ENCODE measurements at regions not wholly inside any gene's neighbourhood (a gene's known extent, or its start where the extent isn't known, plus 50 kb on each side); places are given as distances from the start of the nearest gene placed in this dataset.

- Histone ChIP-seq H3K4me3 (ENCODE audit: low read length) (no peak overlapping the region), H3K4me1 (ENCODE audit: insufficient read depth, low read length) (peaks cover 21% of the 10 kb centered on the region), H3K9me3 (ENCODE audit: low read length) (peaks cover 5% of the 10 kb centered on the region), H2AFZ (ENCODE audit: low read depth, low read length) (no peak overlapping the region), H3K36me3 (ENCODE audit: insufficient read depth, low read length) (no peaks in the 10 kb centered on the region), H3K27me3 (ENCODE audit: insufficient read depth, low read length) (no peaks in the 10 kb centered on the region)
Observed at GRCh38 chr13:72453161-72453560, 274.3 kb downstream of the MZT1 start.

GRCh38 chr13:72448082-72448481 is 279.3 kb downstream of the MZT1 start:
- Histone ChIP-seq H3K4me3 (ENCODE audit: low read length) (no peak overlapping the region), H3K36me3 (ENCODE audit: insufficient read depth, low read length) (no peaks in the 10 kb centered on the region), H3K4me1 (ENCODE audit: insufficient read depth, low read length) (no peaks in the 10 kb centered on the region), H3K27me3 (ENCODE audit: insufficient read depth, low read length) (no peaks in the 10 kb centered on the region), H2AFZ (ENCODE audit: low read depth, low read length) (no peak overlapping the region), H3K9me3 (ENCODE audit: low read length) (peaks cover 8% of the 10 kb centered on the region)

- no peak overlapping the region for H2AFZ ChIP-seq (ENCODE audit: low read depth, low read length)
- H3K36me3 ChIP-seq (ENCODE audit: insufficient read depth, low read length) = no peaks in the 10 kb centered on the region
- no peak overlapping the region for H3K4me3 ChIP-seq (ENCODE audit: low read length)
- H3K9me3 ChIP-seq (ENCODE audit: low read length) = peaks cover 8% of the 10 kb centered on the region
- no peaks in the 10 kb centered on the region for H3K27me3 ChIP-seq (ENCODE audit: insufficient read depth, low read length)
- no peaks in the 10 kb centered on the region for H3K4me1 ChIP-seq (ENCODE audit: insufficient read depth, low read length)
Observed at GRCh38 chr13:72444999-72445398, 282.4 kb downstream of the MZT1 start.

- H2AFZ ChIP-seq (ENCODE audit: low read depth, low read length) = no peak overlapping the region
- no peaks in the 10 kb centered on the region for H3K36me3 ChIP-seq (ENCODE audit: insufficient read depth, low read length)
- H3K27me3 ChIP-seq (ENCODE audit: insufficient read depth, low read length) = no peaks in the 10 kb centered on the region
- H3K4me3 ChIP-seq (ENCODE audit: low read length) = no peak overlapping the region
- no peaks in the 10 kb centered on the region for H3K4me1 ChIP-seq (ENCODE audit: insufficient read depth, low read length)
- no peaks in the 10 kb centered on the region for H3K9me3 ChIP-seq (ENCODE audit: low read length)
Observed at GRCh38 chr13:72437458-72437857, 290.0 kb downstream of the MZT1 start.

GRCh38 chr13:72435251-72435650 is 292.2 kb downstream of the MZT1 start:
- peaks cover 5% of the 10 kb centered on the region for H3K4me1 ChIP-seq (ENCODE audit: insufficient read depth, low read length)

GRCh38 chr13:72431981-72432682 is 295.3 kb downstream of the MZT1 start:
- Histone ChIP-seq H3K9me3 (ENCODE audit: low read length) (no peaks in the 10 kb centered on the region), H3K36me3 (ENCODE audit: insufficient read depth, low read length) (no peaks in the 10 kb centered on the region), H2AFZ (ENCODE audit: low read depth, low read length) (no peak overlapping the region), H3K4me3 (ENCODE audit: low read length) (no peak overlapping the region), H3K4me1 (ENCODE audit: insufficient read depth, low read length) (peaks cover 9% of the 10 kb centered on the region), H3K27me3 (ENCODE audit: insufficient read depth, low read length) (no peaks in the 10 kb centered on the region)

More at GRCh38 chr13:72435251-72435650, 292.2 kb downstream of the MZT1 start:
- no peak overlapping the region for H2AFZ ChIP-seq (ENCODE audit: low read depth, low read length)
- H3K9me3 ChIP-seq (ENCODE audit: low read length) = no peaks in the 10 kb centered on the region
- no peak overlapping the region for H3K4me3 ChIP-seq (ENCODE audit: low read length)
- H3K36me3 ChIP-seq (ENCODE audit: insufficient read depth, low read length) = no peaks in the 10 kb centered on the region
- no peaks in the 10 kb centered on the region for H3K27me3 ChIP-seq (ENCODE audit: insufficient read depth, low read length)

GRCh38 chr13:72430923-72431322 is 296.5 kb downstream of the MZT1 start:
- Histone ChIP-seq H3K27me3 (ENCODE audit: insufficient read depth, low read length) (no peaks in the 10 kb centered on the region), H3K36me3 (ENCODE audit: insufficient read depth, low read length) (no peaks in the 10 kb centered on the region), H3K9me3 (ENCODE audit: low read length) (no peaks in the 10 kb centered on the region), H2AFZ (ENCODE audit: low read depth, low read length) (no peak overlapping the region), H3K4me3 (ENCODE audit: low read length) (no peak overlapping the region), H3K4me1 (ENCODE audit: insufficient read depth, low read length) (peaks cover 9% of the 10 kb centered on the region)

GRCh38 chr13:72427757-72428528 is 299.5 kb downstream of the MZT1 start:
- no peaks in the 10 kb centered on the region for H3K36me3 ChIP-seq (ENCODE audit: insufficient read depth, low read length)
- no peaks in the 10 kb centered on the region for H3K27me3 ChIP-seq (ENCODE audit: insufficient read depth, low read length)
- peaks cover 9% of the 10 kb centered on the region for H3K4me1 ChIP-seq (ENCODE audit: insufficient read depth, low read length)
- H2AFZ ChIP-seq (ENCODE audit: low read depth, low read length) = no peak overlapping the region
- no peak overlapping the region for H3K4me3 ChIP-seq (ENCODE audit: low read length)
- no peaks in the 10 kb centered on the region for H3K9me3 ChIP-seq (ENCODE audit: low read length)

GRCh38 chr13:72424059-72424458 is 303.4 kb downstream of the MZT1 start:
- Histone ChIP-seq H2AFZ (ENCODE audit: low read depth, low read length) (no peak overlapping the region), H3K9me3 (ENCODE audit: low read length) (no peaks in the 10 kb centered on the region), H3K36me3 (ENCODE audit: insufficient read depth, low read length) (no peaks in the 10 kb centered on the region), H3K27me3 (ENCODE audit: insufficient read depth, low read length) (no peaks in the 10 kb centered on the region), H3K4me3 (ENCODE audit: low read length) (no peak overlapping the region), H3K4me1 (ENCODE audit: insufficient read depth, low read length) (peaks cover 5% of the 10 kb centered on the region)

- H3K9me3 ChIP-seq (ENCODE audit: low read length) = no peaks in the 10 kb centered on the region
- H3K4me3 ChIP-seq (ENCODE audit: low read length) = no peak overlapping the region
- no peak overlapping the region for H2AFZ ChIP-seq (ENCODE audit: low read depth, low read length)
- no peaks in the 10 kb centered on the region for H3K36me3 ChIP-seq (ENCODE audit: insufficient read depth, low read length)
- H3K27me3 ChIP-seq (ENCODE audit: insufficient read depth, low read length) = no peaks in the 10 kb centered on the region
- H3K4me1 ChIP-seq (ENCODE audit: insufficient read depth, low read length) = no peaks in the 10 kb centered on the region
Observed at GRCh38 chr13:72415817-72416216, 311.6 kb downstream of the MZT1 start.

- no peak overlapping the region for H2AFZ ChIP-seq (ENCODE audit: low read depth, low read length)
- no peaks in the 10 kb centered on the region for H3K4me1 ChIP-seq (ENCODE audit: insufficient read depth, low read length)
- no peak overlapping the region for H3K4me3 ChIP-seq (ENCODE audit: low read length)
- H3K36me3 ChIP-seq (ENCODE audit: insufficient read depth, low read length) = no peaks in the 10 kb centered on the region
- no peaks in the 10 kb centered on the region for H3K9me3 ChIP-seq (ENCODE audit: low read length)
- no peaks in the 10 kb centered on the region for H3K27me3 ChIP-seq (ENCODE audit: insufficient read depth, low read length)
Observed at GRCh38 chr13:72412481-72412880, 314.9 kb downstream of the MZT1 start.

GRCh38 chr13:72405441-72405840 is 322.0 kb downstream of the MZT1 start:
- no peaks in the 10 kb centered on the region for H3K9me3 ChIP-seq (ENCODE audit: low read length)
- H3K27me3 ChIP-seq (ENCODE audit: insufficient read depth, low read length) = no peaks in the 10 kb centered on the region
- no peak overlapping the region for H2AFZ ChIP-seq (ENCODE audit: low read depth, low read length)
- H3K36me3 ChIP-seq (ENCODE audit: insufficient read depth, low read length) = no peaks in the 10 kb centered on the region
- H3K4me1 ChIP-seq (ENCODE audit: insufficient read depth, low read length) = peaks cover 9% of the 10 kb centered on the region
- H3K4me3 ChIP-seq (ENCODE audit: low read length) = no peak overlapping the region

GRCh38 chr13:72403396-72404010 is 323.9 kb downstream of the MZT1 start:
- Histone ChIP-seq H3K9me3 (ENCODE audit: low read length) (no peaks in the 10 kb centered on the region), H3K4me1 (ENCODE audit: insufficient read depth, low read length) (peaks cover 9% of the 10 kb centered on the region), H3K4me3 (ENCODE audit: low read length) (no peak overlapping the region), H3K36me3 (ENCODE audit: insufficient read depth, low read length) (no peaks in the 10 kb centered on the region), H2AFZ (ENCODE audit: low read depth, low read length) (no peak overlapping the region), H3K27me3 (ENCODE audit: insufficient read depth, low read length) (no peaks in the 10 kb centered on the region)

Measured in neuron (in vitro differentiated cells).